NCI-H1105 treated with DMSO at 0.1 percent for 48 hours (cell line): ENCODE measurements at regions not wholly inside any gene's neighbourhood (a gene's known extent, or its start where the extent isn't known, plus 50 kb on each side); places are given as distances from the start of the nearest gene placed in this dataset.
"Not testable (repeated sequence)": the region's sequence is repeated elsewhere in the genome, so short reads cannot be mapped to it uniquely, and the experiment has no call there.

ENCODE experiments used
- DNase-seq: peaks from one replicate; lab custom pipeline; 2025; lab: John Stamatoyannopoulos, UW

DNA sequence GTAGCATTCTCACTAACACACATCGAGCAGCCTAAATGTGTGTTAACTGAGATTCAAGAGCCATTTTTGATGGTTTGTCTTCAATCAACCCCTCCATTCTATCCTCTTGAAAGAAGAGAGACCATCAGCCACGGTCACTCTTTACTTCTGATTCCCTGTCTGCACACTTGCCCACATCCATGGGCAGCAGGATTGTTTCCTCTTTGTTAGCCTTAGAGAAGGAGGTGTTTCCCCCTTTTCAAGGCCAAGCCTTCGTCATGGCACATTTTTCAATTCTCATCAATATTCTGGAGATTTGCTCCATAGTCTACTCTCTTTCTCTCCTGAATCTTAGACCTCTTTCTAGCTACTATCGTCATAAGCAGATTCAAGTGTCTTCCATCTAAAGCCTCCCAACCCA, 522.4 kb upstream of the NAALADL2 start:
- DNase-seq = no peak

GRCh38 chr3:174337227-174337626, 521.9 kb upstream of the NAALADL2 start:
- DNase-seq = no peak

DNA sequence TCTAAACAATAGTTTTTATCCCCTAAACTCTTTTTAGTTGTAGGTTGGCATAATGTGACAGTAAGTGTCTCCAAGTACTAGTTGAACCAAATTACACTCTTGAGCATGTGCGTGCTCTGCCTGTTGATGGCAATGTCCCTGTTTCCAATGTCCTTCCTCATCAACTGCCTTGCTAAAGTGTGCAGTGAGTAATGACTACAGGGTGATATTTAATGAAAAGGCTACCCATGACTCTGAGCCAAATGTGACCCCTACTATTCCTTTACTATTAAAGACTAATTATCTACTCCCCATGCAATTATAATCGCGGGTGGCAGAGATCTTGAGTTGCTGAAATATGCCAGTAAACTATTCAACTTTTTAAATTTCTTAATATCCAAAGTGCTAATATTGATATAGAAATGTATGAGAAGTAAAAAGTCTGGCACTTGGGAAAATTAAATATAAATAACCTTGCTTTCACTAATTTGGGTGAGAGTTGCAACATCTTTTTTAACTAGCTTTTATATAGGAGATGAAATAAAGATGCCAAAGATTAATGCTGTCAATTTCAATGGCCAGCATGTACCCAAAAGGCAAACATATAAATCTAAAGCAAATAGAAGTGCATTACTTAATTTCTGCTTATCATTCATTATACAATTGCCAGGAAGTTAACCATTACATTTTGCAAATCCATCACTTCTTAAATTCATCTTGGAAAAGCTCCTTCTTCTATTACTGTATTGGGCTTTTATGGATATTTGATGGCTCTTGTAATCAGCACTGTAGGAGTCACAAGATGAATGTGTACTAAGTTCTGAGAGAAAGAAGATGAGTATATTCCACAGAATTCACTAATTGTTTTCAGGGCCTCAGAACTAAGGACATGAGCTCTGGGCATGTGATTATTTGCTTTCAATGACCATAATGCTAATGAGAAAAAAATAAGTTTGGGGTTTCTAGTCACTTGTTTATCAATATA, 518.2 kb upstream of the NAALADL2 start:
- DNase-seq = peak; percentile 48

- no peak for DNase-seq
These were observed 517.0 kb upstream of the NAALADL2 start for GRCh38 chr3:174342171-174342570.

DNA sequence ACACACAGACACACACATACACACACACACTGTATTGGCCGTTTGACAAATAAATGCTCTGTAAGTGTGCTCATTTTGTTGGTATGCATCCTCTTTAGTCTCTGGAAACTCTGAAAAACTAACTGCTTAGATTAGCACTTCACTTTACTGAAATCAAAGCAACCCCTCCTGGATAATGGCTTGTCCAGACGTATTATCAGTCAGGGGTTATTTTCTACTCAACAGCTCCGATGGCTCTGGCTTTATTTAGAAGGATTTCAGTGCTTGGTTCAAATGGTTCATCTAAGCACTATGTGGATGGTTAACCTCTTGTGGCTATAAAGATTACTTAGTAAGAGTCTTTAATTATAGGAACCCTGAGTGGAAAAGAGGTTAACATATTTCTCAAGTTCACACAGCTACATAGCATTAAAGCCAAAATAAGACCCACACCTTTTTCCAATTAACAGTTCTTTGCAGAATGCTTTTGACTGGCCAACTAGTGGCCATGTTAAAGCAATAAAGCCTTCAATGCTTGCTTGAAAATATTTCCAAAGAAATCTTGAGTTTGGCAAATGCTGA, 516.1 kb upstream of the NAALADL2 start:
- DNase-seq = no peak

- DNase-seq = no peak
These were observed 513.0 kb upstream of the NAALADL2 start for GRCh38 chr3:174346141-174346540.

- no peak for DNase-seq
These were observed 512.6 kb upstream of the NAALADL2 start for GRCh38 chr3:174346571-174346970.

GRCh38 chr3:174347474-174348138, 511.5 kb upstream of the NAALADL2 start:
- no peak for DNase-seq

DNA sequence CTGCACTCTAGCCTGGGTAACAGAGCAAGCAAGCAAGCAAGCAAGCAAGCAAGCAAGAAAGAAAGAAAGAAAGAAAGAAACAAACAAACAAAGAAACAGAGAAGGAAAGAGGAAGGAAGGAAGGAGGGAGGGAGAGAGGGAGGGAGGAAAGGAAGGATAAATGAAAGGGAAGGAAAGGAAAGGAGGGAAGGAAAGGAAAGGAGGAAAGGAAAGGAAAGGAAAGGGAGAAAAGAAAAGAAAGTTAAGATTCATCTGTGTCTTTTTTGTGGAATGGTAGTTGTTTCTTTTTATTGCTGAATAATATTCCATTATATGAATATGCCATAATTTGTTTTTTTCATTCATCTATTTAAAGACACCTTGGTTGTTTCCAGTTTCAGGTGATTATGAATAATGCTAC, 506.9 kb upstream of the NAALADL2 start:
- DNase-seq = no peak

- peak; percentile 31 for DNase-seq
These were observed 503.6 kb upstream of the NAALADL2 start for GRCh38 chr3:174355505-174355904.

DNA sequence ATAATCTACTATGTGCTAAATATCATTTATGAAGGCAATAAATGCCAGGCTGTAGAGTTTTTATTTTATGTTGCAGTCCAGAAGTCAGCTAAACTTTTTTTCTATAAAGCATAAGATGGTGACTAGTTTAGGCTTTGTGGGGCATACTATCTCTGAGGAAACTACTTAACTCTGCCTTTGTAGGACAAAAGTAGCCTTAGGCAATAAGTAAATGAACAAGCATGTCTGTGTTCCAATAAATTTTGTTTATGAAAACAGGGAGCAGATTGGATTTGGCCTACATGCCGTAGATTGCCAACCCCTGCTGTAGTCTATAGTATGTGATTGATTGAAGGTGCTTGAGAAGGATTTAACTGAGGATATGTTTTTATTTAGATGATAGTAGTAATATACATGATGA, 502.5 kb upstream of the NAALADL2 start:
- DNase-seq = no peak

DNA sequence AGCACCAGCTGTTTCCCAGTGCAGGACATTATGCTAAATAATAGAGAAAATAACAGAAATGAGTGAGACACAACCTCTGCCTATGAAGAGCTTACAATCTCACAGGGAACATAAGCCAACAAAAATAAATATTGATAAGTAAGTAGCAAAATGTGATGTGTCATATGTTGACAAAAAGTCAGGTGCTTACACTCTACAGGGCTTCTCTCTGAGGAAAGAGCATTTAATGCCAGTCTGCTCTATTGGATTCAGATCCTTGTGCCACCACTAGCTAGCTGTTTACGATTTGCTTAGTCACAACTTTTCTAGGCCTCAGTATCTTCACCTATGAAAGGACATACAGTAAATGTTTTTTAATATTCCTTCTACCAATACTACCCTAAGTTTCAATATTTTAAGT, 500.9 kb upstream of the NAALADL2 start:
- no peak for DNase-seq

GRCh38 chr3:174362556-174362955, 496.6 kb upstream of the NAALADL2 start:
- no peak for DNase-seq

GRCh38 chr3:174363256-174363655, 495.9 kb upstream of the NAALADL2 start:
- DNase-seq = no peak

DNA sequence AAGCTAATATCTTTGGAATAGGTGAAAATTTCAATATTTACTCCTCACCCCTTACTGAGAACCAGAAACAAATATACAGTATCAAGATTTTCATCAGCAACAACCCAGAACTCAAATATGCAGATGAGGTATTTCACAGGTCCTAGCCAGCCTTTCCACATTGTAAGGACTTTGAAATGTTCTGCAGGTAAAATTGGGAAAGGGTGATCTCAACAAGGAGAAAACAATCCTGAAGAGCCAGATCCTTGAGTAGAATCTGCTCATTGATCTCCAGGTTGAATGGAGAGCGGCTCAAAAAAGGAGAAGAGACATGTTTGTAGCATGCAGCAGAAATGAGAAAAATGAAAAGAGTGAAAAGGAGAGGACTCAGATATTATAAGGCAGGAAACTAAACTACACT, 493.3 kb upstream of the NAALADL2 start:
- DNase-seq = no peak

DNA sequence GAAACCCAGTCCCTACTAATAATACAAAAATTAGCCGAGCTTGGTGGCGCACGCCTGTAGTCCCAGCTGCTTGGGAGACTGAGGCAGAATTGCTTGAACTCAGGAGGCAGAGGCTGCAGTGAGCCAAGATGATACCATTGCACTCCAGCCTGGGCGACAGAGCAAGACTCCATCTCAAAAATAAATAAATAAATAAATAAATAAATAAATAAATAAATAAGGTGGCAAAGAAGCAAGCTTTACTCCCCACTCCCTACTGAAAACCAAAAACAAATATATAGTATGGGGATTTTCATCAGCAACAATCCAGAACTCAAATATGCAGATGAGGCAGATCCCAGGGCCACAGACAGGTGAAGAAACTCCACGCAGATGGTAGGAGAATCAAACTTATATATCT, 492.2 kb upstream of the NAALADL2 start:
- not testable (repeated sequence) for DNase-seq

DNA sequence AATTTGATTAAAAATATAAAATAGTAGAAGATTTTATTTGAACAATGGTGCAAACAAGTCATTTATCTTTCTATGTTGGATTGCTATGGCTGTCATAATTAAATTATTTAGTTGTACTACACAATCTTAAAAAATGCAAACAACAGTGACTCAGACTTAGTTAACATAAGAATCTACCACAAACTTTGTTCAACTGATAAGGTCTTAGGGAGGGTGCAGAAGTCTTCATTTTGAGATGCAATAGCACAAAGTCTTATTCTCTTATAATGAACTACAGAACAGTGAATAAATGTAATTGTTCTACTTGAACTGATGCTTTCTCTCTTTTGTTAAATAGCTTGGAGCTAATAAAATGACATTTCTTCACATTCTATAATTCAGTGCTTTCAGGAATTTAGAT, 482.8 kb upstream of the NAALADL2 start:
- no peak for DNase-seq

- DNase-seq = no peak
These were observed 482.0 kb upstream of the NAALADL2 start for GRCh38 chr3:174377096-174377495.

DNA sequence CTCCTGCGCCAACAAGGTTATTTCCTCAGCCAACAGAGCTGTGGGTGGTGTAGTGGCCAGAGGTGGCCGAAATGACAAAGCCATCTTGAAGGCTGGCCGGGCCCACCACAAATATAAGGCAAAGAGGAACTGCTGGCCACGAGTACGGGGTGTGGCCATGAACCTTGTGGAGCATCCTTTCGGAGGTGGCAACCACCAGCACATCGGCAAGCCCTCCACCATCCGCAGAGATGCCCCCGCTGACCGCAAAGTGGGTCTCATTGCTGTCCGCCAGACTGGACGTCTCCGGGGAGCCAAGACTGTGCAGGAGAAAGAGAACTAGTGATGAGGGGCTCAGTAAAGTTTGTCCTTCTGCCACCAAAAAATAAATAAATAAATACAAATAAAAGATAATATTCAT, 481.4 kb upstream of the NAALADL2 start:
- DNase-seq = no peak

DNA sequence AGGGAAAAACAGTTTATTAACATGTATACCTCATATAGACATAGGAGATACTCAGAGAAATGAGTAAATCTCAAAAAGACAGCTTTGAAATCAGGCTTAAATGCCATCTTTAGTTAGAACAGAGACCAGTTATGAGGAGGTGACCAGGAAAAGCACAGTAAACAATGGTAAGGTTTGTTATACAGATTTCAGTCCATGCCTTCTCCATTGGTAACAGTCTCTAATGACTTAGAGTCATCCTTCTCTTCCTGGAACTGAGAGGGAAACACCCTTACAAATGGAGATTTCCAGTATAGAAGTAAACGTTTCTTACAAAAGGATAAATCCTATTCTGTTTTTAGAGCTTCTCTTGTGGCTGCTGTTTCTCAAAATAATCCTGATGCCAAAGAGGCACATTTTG, 476.3 kb upstream of the NAALADL2 start:
- no peak for DNase-seq

DNA sequence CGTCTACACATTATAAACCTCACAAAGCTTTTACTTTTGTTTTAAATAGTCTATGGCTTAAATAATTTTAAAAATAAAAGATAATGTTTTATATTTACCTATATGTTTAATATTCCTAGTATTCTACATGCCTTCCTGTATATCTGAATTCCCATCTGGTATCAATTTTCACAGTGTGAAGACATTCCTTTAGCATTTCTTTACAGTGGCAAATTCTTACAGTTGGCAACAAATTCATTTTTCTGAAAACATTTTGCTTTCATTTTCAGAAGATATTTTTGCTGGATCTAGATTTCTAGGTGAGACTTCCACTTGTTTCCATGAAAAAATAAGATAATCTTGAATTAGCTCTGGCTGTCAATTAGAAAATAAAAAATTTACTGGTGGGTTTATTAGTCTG, 471.4 kb upstream of the NAALADL2 start:
- DNase-seq = no peak

GRCh38 chr3:174397848-174398247, 461.3 kb upstream of the NAALADL2 start:
- peak; percentile 12 for DNase-seq

- no peak for DNase-seq
These were observed 460.4 kb upstream of the NAALADL2 start for GRCh38 chr3:174398761-174399160.
